CD4-positive, alpha-beta T cell treated with Interleukin-2 at 100 ng/mL for 4 hours (primary cell): ENCODE measurements at regions not wholly inside any gene's neighbourhood (a gene's known extent, or its start where the extent isn't known, plus 50 kb on each side); places are given as distances from the start of the nearest gene placed in this dataset.

ENCODE experiments used
- DNase-seq: peaks from one replicate; pipeline ENCODE4 v3.0.0-alpha.2; 2020; ENCODE audit warnings: low spot score

- DNase-seq: no peak
Measured at GRCh38 chr12:93043192-93043876, 114.2 kb upstream of the EEA1 start.

DNA sequence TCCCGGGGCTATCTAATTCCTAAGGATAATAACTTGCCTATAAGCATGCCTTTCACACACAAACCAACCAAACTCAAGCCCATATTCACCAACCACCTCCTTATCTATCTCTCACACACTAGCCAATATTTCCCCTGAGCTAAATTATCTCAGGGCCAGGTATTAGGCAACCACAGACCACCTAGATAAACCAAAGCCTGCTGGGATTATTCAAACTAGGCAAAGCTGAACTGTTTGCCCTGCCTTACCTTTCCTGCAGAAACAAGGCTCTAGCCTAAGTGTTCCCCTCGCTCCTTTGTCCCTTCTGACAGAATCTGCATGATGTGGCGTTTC lies 114.7 kb upstream of the EEA1 start:
- no peak for DNase-seq

GRCh38 chr12:93047118-93047517 lies 118.0 kb upstream of the EEA1 start:
- no peak for DNase-seq

DNA sequence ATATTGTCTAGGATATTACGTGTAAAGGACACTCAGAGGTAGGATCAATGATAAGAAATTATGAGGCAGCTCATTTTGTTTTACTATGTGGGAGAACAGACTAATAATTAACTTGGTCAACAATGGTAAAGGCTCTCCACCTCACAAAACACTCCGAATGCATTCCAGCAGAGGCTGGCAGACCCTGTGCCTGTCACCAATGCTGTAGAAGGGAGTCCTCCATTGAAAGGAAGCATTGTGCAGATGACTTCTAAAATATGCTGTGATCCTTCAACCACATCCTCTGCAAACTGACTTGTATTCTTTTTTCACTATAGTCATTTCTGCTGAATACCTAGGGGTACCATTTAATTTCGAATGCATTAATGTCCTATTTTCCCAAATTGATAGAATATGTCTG lies 119.6 kb upstream of the EEA1 start:
- no peak for DNase-seq

- no peak for DNase-seq
Measured at GRCh38 chr12:93050026-93050747, 121.1 kb upstream of the EEA1 start.

GRCh38 chr12:93050748-93051081 lies 121.6 kb upstream of the EEA1 start:
- no peak for DNase-seq

DNA sequence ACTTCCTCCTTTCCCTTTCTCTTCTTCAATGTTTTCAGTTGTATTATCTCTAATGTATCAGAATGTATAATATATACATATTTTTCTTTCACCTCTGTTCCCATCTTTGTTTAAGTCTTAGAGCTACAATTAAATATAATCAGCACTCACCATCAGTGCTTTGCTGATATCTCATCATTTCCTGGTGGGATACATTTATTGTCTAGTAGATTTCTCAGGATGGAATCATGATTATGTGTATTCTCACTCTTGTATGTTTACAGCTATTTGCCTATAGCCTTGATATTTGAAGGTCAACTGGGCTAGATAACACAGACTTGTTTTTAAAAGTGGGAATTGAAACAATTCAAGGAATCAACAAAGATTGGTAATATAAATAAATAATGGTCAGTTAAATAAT lies 124.9 kb upstream of the EEA1 start:
- no peak for DNase-seq

- DNase-seq: no peak
Measured at GRCh38 chr12:93055221-93055620, 126.1 kb upstream of the EEA1 start.

DNA sequence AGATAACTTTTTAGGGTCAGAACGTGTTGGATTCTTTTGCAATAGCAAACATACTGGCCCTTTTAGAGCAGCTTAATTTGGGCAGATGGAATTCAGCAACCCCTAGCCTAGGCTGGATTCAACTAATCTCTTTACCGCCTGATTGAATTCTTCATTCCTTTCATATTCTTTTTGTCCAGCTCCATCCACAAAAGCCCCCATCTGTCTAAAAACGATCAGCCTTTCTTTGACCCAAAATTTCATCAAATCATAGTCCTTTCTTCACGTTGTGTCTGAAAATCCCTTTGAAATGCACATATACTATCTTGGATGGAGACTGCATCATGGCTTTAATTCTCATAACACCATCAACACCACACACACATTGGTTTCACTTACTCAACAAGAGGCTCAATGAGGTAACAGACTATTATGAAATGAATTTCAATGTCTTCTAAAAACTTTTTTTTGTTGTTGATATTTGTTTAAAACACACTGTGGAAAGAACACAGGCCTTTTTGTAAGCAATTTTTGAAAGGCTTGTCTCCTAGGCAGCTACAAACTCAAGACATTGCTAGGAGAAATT lies 128.0 kb upstream of the EEA1 start:
- DNase-seq: no peak

- no peak for DNase-seq
Measured at GRCh38 chr12:93058280-93058679, 129.2 kb upstream of the EEA1 start.

GRCh38 chr12:93059288-93059687 lies 130.2 kb upstream of the EEA1 start:
- DNase-seq: no peak

DNA sequence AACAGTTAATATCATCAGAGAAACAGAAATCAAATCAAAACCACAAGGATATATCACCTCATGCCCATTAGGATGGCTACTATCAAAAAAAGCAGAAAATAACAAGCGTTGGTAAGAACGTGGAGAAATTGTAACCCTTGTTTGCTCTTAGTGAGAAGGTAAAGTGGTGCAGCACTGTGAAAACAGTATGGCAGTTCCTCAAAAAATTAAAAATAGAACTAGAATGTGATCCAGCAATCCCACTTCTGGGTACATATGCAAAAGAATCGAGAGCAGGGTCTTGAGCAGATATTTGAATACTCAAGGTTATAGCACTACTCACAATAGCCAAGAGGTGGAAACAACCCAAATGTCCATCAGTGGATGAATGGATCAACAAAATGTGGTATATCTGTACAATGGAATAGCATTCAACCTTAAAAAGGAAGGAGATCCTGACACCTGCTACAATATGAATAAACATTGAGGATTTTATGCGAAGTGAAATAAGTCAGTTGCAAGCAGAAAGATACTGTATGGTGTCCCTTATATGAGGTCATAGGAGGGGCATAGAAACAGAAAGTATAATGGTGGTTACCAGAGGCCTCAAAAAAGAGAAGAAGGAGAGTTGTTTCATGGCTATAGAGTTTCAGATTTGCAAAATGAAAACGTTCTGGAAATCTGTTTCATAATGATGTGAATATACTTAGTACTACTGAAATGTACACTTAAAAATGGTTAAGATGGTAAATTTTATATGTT lies 131.0 kb upstream of the EEA1 start:
- DNase-seq: no peak

DNA sequence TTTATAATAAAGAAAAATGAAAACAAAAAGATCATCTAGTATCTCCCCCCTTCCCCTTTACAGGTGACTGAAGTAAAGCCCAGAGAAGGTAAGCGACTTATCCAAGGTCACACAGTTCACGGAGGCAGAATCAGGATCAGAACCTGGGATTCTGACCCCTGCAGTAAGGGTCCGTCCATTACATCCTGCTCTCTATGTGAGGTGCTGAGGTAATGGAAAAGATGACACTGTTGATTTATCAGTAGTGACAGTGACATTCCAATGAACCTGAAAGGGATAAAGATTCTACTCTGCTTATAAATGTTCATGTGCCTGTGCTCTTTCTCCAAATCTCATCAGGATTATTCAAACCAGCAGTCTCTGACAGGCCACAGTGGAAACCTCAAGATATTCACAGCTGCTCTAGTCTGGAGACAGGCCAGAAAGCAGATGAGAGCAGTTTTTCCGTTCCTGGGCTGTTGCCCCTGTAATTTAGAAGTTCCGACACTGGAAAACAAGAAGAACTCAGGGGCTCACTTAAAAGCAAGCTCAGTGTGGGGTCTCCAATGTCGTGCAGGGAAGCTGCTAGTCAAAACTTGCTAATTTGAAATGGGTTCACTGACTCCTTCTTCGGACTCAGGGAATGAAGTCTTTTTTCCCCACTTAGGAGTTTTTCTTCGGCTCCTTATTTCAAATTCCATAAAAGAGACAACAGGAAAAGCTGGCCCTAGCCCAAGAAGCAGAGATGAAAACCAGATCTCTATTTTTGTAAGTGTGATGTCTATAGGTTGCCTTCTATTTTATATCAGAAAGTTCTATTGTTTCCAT lies 131.8 kb upstream of the EEA1 start:
- DNase-seq: no peak

GRCh38 chr12:93061473-93062419 lies 132.7 kb upstream of the EEA1 start:
- no peak for DNase-seq

DNA sequence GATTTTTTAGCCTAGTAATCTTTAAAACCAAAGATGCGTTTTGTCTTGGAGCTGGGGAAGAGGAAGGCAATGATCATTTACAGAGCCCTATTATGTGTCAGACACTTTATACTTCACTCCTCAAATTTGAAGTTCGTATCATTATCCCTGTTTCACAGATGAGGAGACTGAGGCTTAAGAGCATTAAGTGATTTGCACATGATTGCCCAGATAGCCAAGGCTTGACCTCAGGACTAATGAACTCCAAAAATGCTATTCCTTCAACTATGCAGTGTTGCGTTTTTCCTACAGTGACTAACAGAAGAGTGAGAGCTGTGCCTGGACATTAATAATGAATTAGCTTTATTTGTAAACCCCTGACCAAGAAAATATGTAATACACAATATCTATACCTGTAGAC lies 136.8 kb upstream of the EEA1 start:
- no peak for DNase-seq

GRCh38 chr12:93072340-93072739 lies 143.2 kb upstream of the EEA1 start:
- DNase-seq: no peak

- no peak for DNase-seq
Measured at GRCh38 chr12:93073324-93073723, 144.2 kb upstream of the EEA1 start.

DNA sequence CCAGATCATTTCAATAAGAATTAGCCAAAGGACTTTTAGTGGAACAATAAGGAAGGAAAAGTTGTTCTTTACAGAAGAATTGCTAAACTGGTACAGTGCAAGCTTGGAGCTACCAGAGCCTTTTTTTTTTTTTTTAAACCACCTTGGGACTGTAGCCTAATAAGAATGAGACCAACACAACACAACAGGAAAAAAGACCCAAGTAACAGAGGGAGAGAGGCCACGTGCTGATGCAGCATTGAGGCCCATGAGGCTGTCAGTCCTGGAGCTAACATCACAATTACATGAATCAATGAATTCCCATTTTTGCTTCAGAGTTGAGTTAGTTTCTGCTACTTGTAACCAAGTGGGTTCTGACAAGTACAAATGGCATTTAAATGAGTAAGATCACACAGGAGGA lies 149.0 kb upstream of the EEA1 start:
- no peak for DNase-seq

GRCh38 chr12:93078577-93078976 lies 149.5 kb upstream of the EEA1 start:
- DNase-seq: no peak

DNA sequence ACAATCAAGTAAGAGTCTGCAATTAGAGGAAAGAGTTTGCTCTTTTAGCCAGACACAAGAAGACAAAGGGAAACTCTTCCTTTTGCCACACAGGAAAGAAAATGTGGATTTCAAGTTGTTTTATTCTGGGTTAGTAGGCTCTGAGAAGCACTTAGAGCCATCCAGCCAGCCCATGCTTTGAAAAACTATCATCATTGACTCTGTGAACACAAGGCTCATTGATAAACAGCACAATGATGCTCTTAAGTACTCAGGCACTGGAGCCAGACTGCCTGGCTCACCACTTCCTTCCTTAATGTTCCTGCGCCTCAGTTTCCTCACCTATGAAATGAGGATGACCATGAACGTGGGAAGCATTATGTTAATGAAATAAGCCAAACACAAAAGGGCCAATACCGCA lies 150.2 kb upstream of the EEA1 start:
- no peak for DNase-seq

DNA sequence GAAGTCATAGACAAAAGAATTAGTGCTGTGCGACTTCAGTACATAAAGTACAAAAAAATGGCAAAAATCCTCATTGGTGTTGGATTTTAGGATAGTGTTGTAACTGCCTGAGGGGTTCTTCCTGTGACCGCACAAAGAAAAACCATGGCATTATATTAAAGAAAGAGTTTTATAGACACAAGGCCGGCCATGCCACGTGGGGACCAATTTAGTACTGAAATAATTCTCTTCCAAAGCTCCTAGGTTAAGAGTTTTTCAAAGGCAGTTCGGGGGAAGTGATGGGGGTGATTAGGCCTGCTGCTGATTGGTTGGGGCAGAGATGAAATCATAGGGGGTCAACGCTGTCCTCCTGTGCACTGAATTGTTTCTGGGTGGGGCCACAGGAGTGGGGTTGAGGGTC lies 150.9 kb upstream of the EEA1 start:
- no peak for DNase-seq
